Esophagus muscularis mucosa (tissue), 3 donors: ENCODE measurements at regions not wholly inside any gene's neighbourhood (a gene's known extent, or its start where the extent isn't known, plus 50 kb on each side); places are given as distances from the start of the nearest gene placed in this dataset.

Source experiments
- POLR2A ChIP-seq: fragments of 450-650 bp; IDR thresholded peaks from one replicate; pipeline ENCODE4 v1.6.1; 2017; ENCODE audit warnings: antibody characterized with exemption, moderate library complexity, mild to moderate bottlenecking, low read depth
- POLR2AphosphoS5 ChIP-seq, 2 donors: sonication (generic); formaldehyde crosslinking; IDR thresholded peaks; one replicate each; pipeline ENCODE4 v1.6.1; 2017; ENCODE audit warnings: antibody characterized with exemption in 2 of 2
- TF ChIP-seq, protein P1 (sequence below), 3 experiments: fragments of 200-600 bp in 2 of 3; fragments of 450-650 bp in 1 of 3; sonication (generic) in 2 of 3; IDR thresholded peaks; one replicate each; pipeline ENCODE4 v1.5.1; 2017 to 2019; ENCODE audit warnings: antibody characterized with exemption in 3 of 3, mild to moderate bottlenecking in 2 of 3, moderate library complexity in 1 of 3

DNA sequence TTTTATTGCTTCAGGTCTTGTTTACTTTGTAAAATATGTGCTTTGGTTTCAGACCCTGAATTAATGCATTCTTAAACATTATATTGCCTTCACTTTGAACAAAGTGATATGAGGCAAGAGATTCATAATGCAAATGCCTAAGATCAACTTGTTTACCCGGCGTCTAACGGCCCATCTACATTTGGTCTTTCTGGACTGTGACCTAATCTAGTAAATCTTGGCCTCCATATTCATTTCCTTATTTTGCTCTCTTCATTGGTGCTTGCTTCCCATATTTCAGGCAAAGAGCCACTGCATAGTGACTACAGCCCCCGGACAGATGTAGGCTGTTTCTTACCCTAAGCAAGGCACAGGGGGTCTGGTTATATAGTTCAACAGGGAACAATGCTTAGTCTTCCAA, 53.0 kb upstream of the SLC39A10 start:
- no peak for TF ChIP-seq POLR2AphosphoS5 (IDR thresholded peaks at IDR 0.05)
- TF ChIP-seq, protein P1, sequence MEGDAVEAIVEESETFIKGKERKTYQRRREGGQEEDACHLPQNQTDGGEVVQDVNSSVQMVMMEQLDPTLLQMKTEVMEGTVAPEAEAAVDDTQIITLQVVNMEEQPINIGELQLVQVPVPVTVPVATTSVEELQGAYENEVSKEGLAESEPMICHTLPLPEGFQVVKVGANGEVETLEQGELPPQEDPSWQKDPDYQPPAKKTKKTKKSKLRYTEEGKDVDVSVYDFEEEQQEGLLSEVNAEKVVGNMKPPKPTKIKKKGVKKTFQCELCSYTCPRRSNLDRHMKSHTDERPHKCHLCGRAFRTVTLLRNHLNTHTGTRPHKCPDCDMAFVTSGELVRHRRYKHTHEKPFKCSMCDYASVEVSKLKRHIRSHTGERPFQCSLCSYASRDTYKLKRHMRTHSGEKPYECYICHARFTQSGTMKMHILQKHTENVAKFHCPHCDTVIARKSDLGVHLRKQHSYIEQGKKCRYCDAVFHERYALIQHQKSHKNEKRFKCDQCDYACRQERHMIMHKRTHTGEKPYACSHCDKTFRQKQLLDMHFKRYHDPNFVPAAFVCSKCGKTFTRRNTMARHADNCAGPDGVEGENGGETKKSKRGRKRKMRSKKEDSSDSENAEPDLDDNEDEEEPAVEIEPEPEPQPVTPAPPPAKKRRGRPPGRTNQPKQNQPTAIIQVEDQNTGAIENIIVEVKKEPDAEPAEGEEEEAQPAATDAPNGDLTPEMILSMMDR (IDR thresholded peaks at IDR 0.05): no peak
- TF ChIP-seq POLR2A: no peak
